Psoas muscle (tissue), 7 donors: ENCODE measurements at regions not wholly inside any gene's neighbourhood (a gene's known extent, or its start where the extent isn't known, plus 50 kb on each side); places are given as distances from the start of the nearest gene placed in this dataset.

Experiments
- ATAC-seq, 4 donors: fragments of 200-7000 bp; cut with Tn5 transposase; one replicate each; pipeline ENCODE4 v1.9.1; 2020; ENCODE audit warnings: moderate library complexity in 3 of 4, mild to moderate bottlenecking in 2 of 4
- DNase-seq, 2 donors: peaks; one replicate each; pipeline ENCODE4 v3.0.0-alpha.2; 2020
- H3K27ac ChIP-seq: fragments of 200-600 bp; one replicate; pipeline ENCODE4 v1.8.0; 2022
- H3K27me3 ChIP-seq, 3 donors: fragments of 200-600 bp in 1 of 3; one replicate each; pipeline versions ENCODE4 v1.6.1 to v1.8.0; 2013 to 2022; ENCODE audit warnings: low read length in 2 of 3, mild to moderate bottlenecking in 2 of 3, moderate library complexity in 1 of 3; ENCODE audit not compliant: insufficient read depth in 3 of 3
- H3K36me3 ChIP-seq, 2 donors: fragments of 200-600 bp in 1 of 2; one replicate each; pipeline versions ENCODE4 v1.6.1 to v1.8.0; 2013 to 2022; ENCODE audit warnings: low read depth in 1 of 2, mild to moderate bottlenecking in 1 of 2, moderate library complexity in 1 of 2; ENCODE audit not compliant: insufficient read depth in 1 of 2
- H3K4me1 ChIP-seq: fragments of 200-600 bp; one replicate; pipeline ENCODE4 v1.8.0; 2022
- H3K4me3 ChIP-seq: fragments of 200-600 bp; one replicate; pipeline ENCODE4 v1.8.0; 2022; ENCODE audit warnings: mild to moderate bottlenecking
- H3K9me3 ChIP-seq: fragments of 200-600 bp; one replicate; pipeline ENCODE4 v1.8.0; 2022
- CTCF ChIP-seq: fragments of 200-600 bp; IDR thresholded peaks from one replicate; pipeline ENCODE4 v1.8.0; 2022; ENCODE audit warnings: antibody characterized with exemption
- WGBS, 3 donors: extraction: QIAGEN DNeasy Blood & Tissue Kit; methylation state at CpG; one replicate each; pipeline versions ENCODE4 v1.1.6 to v1.1.7; 2013; 5-methylcytosine and 5-hydroxymethylcytosine counted together
- intact Hi-C, 2 donors: fragments of 100-400 bp; cut with DNase I; formaldehyde crosslinking; loops; one replicate each; pipeline versions ENCODE4 v1.11.0 to v1.14.2; 2022
- donor health status: healthy with polysubstance abuse.
- donor health status: DM: no; HTN: no; CAD: no; lungs with moderate emphysema.
- donor health status: Bipolar disorder and iron deficiency.
- donor health status: healthy.
- donor health status: DM: yes; HTN: yes; CAD: no.
- donor health status: DM: no; HTN: no; CAD: no.
- donor health status: DM: yes; HTN: yes; CAD: no.

GRCh38 chr11:134864233-134864967 is 452.4 kb upstream of the B3GAT1 start:
- Histone ChIP-seq H3K27me3 (peaks cover 0 to 4% (median 1%) of the 10 kb centered on the region in 3 donors), H3K27ac (no peak overlapping the region), H3K9me3 (no peaks in the 10 kb centered on the region), H3K4me1 (no peaks in the 10 kb centered on the region), H3K4me3 (no peak overlapping the region), H3K36me3 (no peaks in the 10 kb centered on the region)
- WGBS, 3 donors: 84 to 92% (median 89%) methylated on average over 20 to 23 of the region's 23 CpGs
- ATAC-seq (no peak), DNase-seq (no peak)
- intact Hi-C loops: no loop called here
- no peak for TF ChIP-seq CTCF

- 39 to 54% (median 40%) methylated on average over 9 of the region's 9 CpGs for WGBS, 3 donors
Observed at GRCh38 chr11:134863294-134863693, 451.3 kb upstream of the B3GAT1 start.

GRCh38 chr11:134862587-134863195 is 450.6 kb upstream of the B3GAT1 start:
- DNase-seq: no peak
- Histone ChIP-seq H3K27me3 (peaks cover 0 to 4% (median 2%) of the 10 kb centered on the region in 3 donors), H3K4me1 (no peaks in the 10 kb centered on the region), H3K9me3 (no peaks in the 10 kb centered on the region), H3K27ac (no peak overlapping the region), H3K36me3 (no peaks in the 10 kb centered on the region), H3K4me3 (no peak overlapping the region)
- intact Hi-C loops: no loop called here
- no peak for TF ChIP-seq CTCF
- WGBS, 3 donors: 47 to 52% (median 48%) methylated on average over 10 of the region's 10 CpGs
- ATAC-seq: no peak

More at GRCh38 chr11:134863294-134863693, 451.3 kb upstream of the B3GAT1 start:
- H3K4me3 ChIP-seq: no peak overlapping the region
- H3K36me3 ChIP-seq: no peaks in the 10 kb centered on the region
- ATAC-seq (no peak), DNase-seq (no peak)
- H3K4me1 ChIP-seq: no peaks in the 10 kb centered on the region
- intact Hi-C loops: no loop called here
- peaks cover 0 to 4% (median 2%) of the 10 kb centered on the region in 3 donors for H3K27me3 ChIP-seq
- no peak for TF ChIP-seq CTCF
- H3K27ac ChIP-seq: no peak overlapping the region
- no peaks in the 10 kb centered on the region for H3K9me3 ChIP-seq

- ATAC-seq (no peak), DNase-seq (no peak)
- Histone ChIP-seq H3K36me3 (no peaks in the 10 kb centered on the region), H3K4me1 (no peaks in the 10 kb centered on the region), H3K4me3 (no peak overlapping the region), H3K27ac (no peak overlapping the region), H3K9me3 (no peaks in the 10 kb centered on the region), H3K27me3 (peaks cover 0 to 4% (median 2%) of the 10 kb centered on the region in 3 donors)
- 12 to 28% (median 23%) methylated on average over 5 of the region's 5 CpGs for WGBS, 3 donors
- intact Hi-C loops: no loop called here
- TF ChIP-seq CTCF: no peak
Observed at GRCh38 chr11:134862105-134862502, 450.1 kb upstream of the B3GAT1 start.
